GM12878 (cell line): ENCODE measurements at regions not wholly inside any gene's neighbourhood (a gene's known extent, or its start where the extent isn't known, plus 50 kb on each side); places are given as distances from the start of the nearest gene placed in this dataset.

Source experiments
- ATAC-seq: fragments of 200-7000 bp; cut with Tn5 transposase; 3 replicates; pipeline ENCODE4 v1.9.1; 2020; ENCODE audit warnings: mild to moderate bottlenecking, moderate library complexity
- BruUV-seq: library from RNA; stranded (reverse); fragments of 400-500 nt; replicated peaks from 2 replicates; lab custom pipeline; 2021; lab: Mats Ljungman, UMichigan
- CTCF ChIA-PET: fragments of 300-600 bp; sonication (Branson Sonifier 250); formaldehyde crosslinking; extraction: SDS; loops from one replicate; lab custom pipeline; 2021; ENCODE audit warnings: inconsistent platforms; lab: Yijun Ruan, JAX
- POLR2A ChIA-PET: fragments of 350-600 bp; formaldehyde crosslinking; extraction: SDS; loops from one replicate; lab custom pipeline; 2021; ENCODE audit warnings: inconsistent platforms; lab: Charles Lee
- RAD21 ChIA-PET: fragments of 300-600 bp; sonication (Branson Sonifier 250); formaldehyde crosslinking; loops from one replicate; lab custom pipeline; 2023; ENCODE audit warnings: antibody characterized with exemption; ENCODE audit not compliant: unreplicated experiment; lab: Charles Lee
- SMC1A ChIA-PET: fragments of 300-600 bp; sonication (Branson Sonifier 250); formaldehyde crosslinking; loops from one replicate; lab custom pipeline; 2023; ENCODE audit not compliant: unreplicated experiment, uncharacterized antibody; lab: Charles Lee
- DNase-seq: peaks from one replicate; pipeline ENCODE4 v3.0.0-alpha.2; 2011; ENCODE audit warnings: low read depth, low spot score
- FAIRE-seq: peaks from 3 replicates; lab custom pipeline; 2011; peaks lifted over from hg19 to GRCh38; lab: Jason Lieb, UNC
- H2AFZ ChIP-seq: 2 replicates; pipeline ENCODE4 v1.6.0; 2011; ENCODE audit warnings: low read depth, low read length, control low read depth; ENCODE audit not compliant: control insufficient read depth
- H3K27ac ChIP-seq: 2 replicates; pipeline ENCODE4 v1.5.1; 2011; ENCODE audit warnings: control low read depth; ENCODE audit not compliant: control insufficient read depth, insufficient read depth
- H3K27me3 ChIP-seq, 2 experiments: replicated peaks in 1 of 2; 2 replicates each; pipeline versions ENCODE4 v1.6.0 to v1.6.1; 2011; ENCODE audit warnings: low read length in 1 of 2; ENCODE audit not compliant: control insufficient read depth in 2 of 2, insufficient read depth in 2 of 2
- H3K36me3 ChIP-seq, 2 experiments: 2 replicates each; pipeline ENCODE4 v1.5.1; 2011; ENCODE audit warnings: low read length in 1 of 2; ENCODE audit not compliant: control insufficient read depth in 2 of 2, insufficient read depth in 2 of 2
- H3K4me1 ChIP-seq: 2 replicates; pipeline ENCODE4 v1.6.1; 2011; ENCODE audit warnings: mild to moderate bottlenecking, low read length, moderate library complexity, mixed read lengths; ENCODE audit not compliant: control insufficient read depth, insufficient read depth
- H3K4me2 ChIP-seq: 2 replicates; pipeline ENCODE4 v1.6.0; 2011; ENCODE audit warnings: control low read depth; ENCODE audit not compliant: control insufficient read depth, insufficient read depth
- H3K4me3 ChIP-seq: fragments of 200-600 bp; sonication (generic); 2 replicates; pipeline ENCODE4 v1.5.1; 2016
- H3K79me2 ChIP-seq: 2 replicates; pipeline ENCODE4 v1.6.0; 2011; ENCODE audit warnings: low read length; ENCODE audit not compliant: control insufficient read depth, insufficient read depth
- H3K9ac ChIP-seq: 2 replicates; pipeline ENCODE4 v1.8.0; 2011; ENCODE audit warnings: low read length, control low read depth, mixed read lengths; ENCODE audit not compliant: control insufficient read depth, insufficient read depth
- H3K9me3 ChIP-seq: replicated peaks from 3 replicates; pipeline ENCODE4 v1.5.1; 2011; ENCODE audit warnings: mild to moderate bottlenecking, low read length; ENCODE audit not compliant: control insufficient read depth, insufficient read depth
- H4K20me1 ChIP-seq: 2 replicates; pipeline ENCODE4 v1.6.0; 2011; ENCODE audit not compliant: control insufficient read depth, insufficient read depth
- RAD51 ChIP-seq: fragments of 450-650 bp; IDR thresholded peaks from 2 replicates; pipeline ENCODE4 v1.6.1; 2016; ENCODE audit warnings: moderate library complexity, mild to moderate bottlenecking, inconsistent platforms
- REST ChIP-seq: IDR thresholded peaks from 2 replicates; pipeline ENCODE4 v1.6.1; 2012; ENCODE audit warnings: mild to moderate bottlenecking, low read depth, low read length
- WGBS: methylation state at CpG from one replicate; pipeline ENCODE4 v1.1.6; 2016; ENCODE audit warnings: low lambda C conversion rate; ENCODE audit not compliant: insufficient replicate concordance, insufficient coverage; ENCODE audit errors: missing lambda C conversion rate; 5-methylcytosine and 5-hydroxymethylcytosine counted together
- in situ Hi-C: fragments of 300-500 bp; cut with MboI; formaldehyde crosslinking; loops from 9 replicates; pipeline ENCODE4 v1.14.3; 2018; ENCODE audit warnings: mixed read lengths
- intact Hi-C: fragments of 100-400 bp; cut with micrococcal nuclease; formaldehyde crosslinking; loops from one replicate; pipeline ENCODE4 v1.14.2; 2022; ENCODE audit not compliant: unreplicated experiment

GRCh38 chr2:18745431-18746272 lies 156.3 kb upstream of the NT5C1B start:
- H3K9ac ChIP-seq = no peak overlapping the region
- SMC1A ChIA-PET = interaction anchor here (0.6 kb wide), 1 partner anchor 20 kb away, joined by 3 read pairs; no protein-coding TSS in a partner anchor
- H3K27me3 ChIP-seq = no peaks in the 10 kb centered on the region
- no peaks in the 10 kb centered on the region for H3K9me3 ChIP-seq
- in situ Hi-C loops = no loop called here
- WGBS = 53% methylated on average over 6 of the region's 6 CpGs
- no peaks in the 10 kb centered on the region for H3K36me3 ChIP-seq
- no peak overlapping the region for H3K27ac ChIP-seq
- H4K20me1 ChIP-seq = no peaks in the 10 kb centered on the region
- H3K79me2 ChIP-seq = no peaks in the 10 kb centered on the region
- DNase-seq (no peak), FAIRE-seq (no peak), ATAC-seq (no peak)
- no peak overlapping the region for H3K4me3 ChIP-seq
- no peak overlapping the region for H2AFZ ChIP-seq
- TF ChIP-seq RAD51 (peak; percentile 11; the same call in 1 of the 2 replicates), REST (no peak)
- POLR2A ChIA-PET = no interaction called here
- no peak overlapping the region for H3K4me2 ChIP-seq
- no TSS peak for BruUV-seq
- CTCF ChIA-PET = interaction anchor here (1.3 kb wide), 1 partner anchor 17 kb away, joined by 3 read pairs; no protein-coding TSS in a partner anchor
- no peaks in the 10 kb centered on the region for H3K4me1 ChIP-seq
- RAD21 ChIA-PET = no interaction called here
- intact Hi-C loops = no loop called here
